Neural cell (in vitro differentiated cells): ENCODE measurements at regions not wholly inside any gene's neighbourhood (a gene's known extent, or its start where the extent isn't known, plus 50 kb on each side); places are given as distances from the start of the nearest gene placed in this dataset.

ENCODE experiments used
- H2AFZ ChIP-seq: fragments of 200-600, 300-800 bp; sonication (generic), shearing (Covaris generic); 2 replicates; pipeline ENCODE4 v1.6.0; 2014; ENCODE audit warnings: low read depth, mild to moderate bottlenecking, antibody characterized with exemption, low read length, moderate library complexity
- H3F3A ChIP-seq: fragments of 200-600 bp; shearing (Covaris generic); 2 replicates; pipeline ENCODE4 v1.6.1; 2016; ENCODE audit warnings: mild to moderate bottlenecking, moderate library complexity, mixed read lengths, antibody characterized with exemption, low read length; ENCODE audit not compliant: insufficient read depth, poor library complexity, severe bottlenecking
- H3K27ac ChIP-seq: fragments of 200-600, 300-800 bp; sonication (generic), shearing (Covaris generic); 2 replicates; pipeline ENCODE4 v1.5.1; 2014; ENCODE audit warnings: mild to moderate bottlenecking, low read length, moderate library complexity
- H3K27me3 ChIP-seq: fragments of 300-800, 200-600 bp; sonication (generic), shearing (Covaris generic); 2 replicates; pipeline ENCODE4 v1.6.0; 2014; ENCODE audit warnings: mild to moderate bottlenecking, low read depth, low read length, moderate library complexity; ENCODE audit not compliant: insufficient read depth
- H3K36me3 ChIP-seq: fragments of 300-800, 200-600 bp; sonication (generic), shearing (Covaris generic); 2 replicates; pipeline ENCODE4 v1.5.1; 2014; ENCODE audit warnings: mild to moderate bottlenecking, antibody characterized with exemption, low read length, moderate library complexity; ENCODE audit not compliant: insufficient read depth
- H3K4me2 ChIP-seq: fragments of 300-800, 200-600 bp; sonication (generic), shearing (Covaris generic); 2 replicates; pipeline ENCODE4 v1.6.0; 2014; ENCODE audit warnings: mild to moderate bottlenecking, low read length
- H3K4me3 ChIP-seq: fragments of 300-800, 200-600 bp; sonication (generic), shearing (Covaris generic); 2 replicates; pipeline ENCODE4 v1.5.1; 2014; ENCODE audit warnings: mild to moderate bottlenecking, low read length, moderate library complexity
- H3K79me2 ChIP-seq: fragments of 200-600 bp; shearing (Covaris generic); replicated peaks from 2 replicates; pipeline ENCODE4 v1.6.0; 2014; ENCODE audit warnings: mild to moderate bottlenecking, low read length, moderate library complexity; ENCODE audit not compliant: insufficient read depth
- H3K9ac ChIP-seq: fragments of 300-800, 200-600 bp; sonication (generic), shearing (Covaris generic); 2 replicates; pipeline ENCODE4 v1.6.1; 2016; ENCODE audit warnings: mild to moderate bottlenecking, low read length, mixed read lengths
- H3K9me2 ChIP-seq: fragments of 200-600 bp; shearing (Covaris generic); 2 replicates; pipeline ENCODE4 v1.6.1; 2016; ENCODE audit warnings: mild to moderate bottlenecking, low read length, mixed read lengths; ENCODE audit not compliant: insufficient read depth
- H3K9me3 ChIP-seq: fragments of 200-600, 300-800 bp; sonication (generic), shearing (Covaris generic); 2 replicates; pipeline ENCODE4 v1.6.1; 2016; ENCODE audit warnings: mild to moderate bottlenecking, mixed run types, low read length, moderate library complexity, mixed read lengths
- H4K20me1 ChIP-seq: fragments of 200-600 bp; shearing (Covaris generic); 2 replicates; pipeline ENCODE4 v1.6.1; 2016; ENCODE audit warnings: mild to moderate bottlenecking, mixed run types; ENCODE audit not compliant: insufficient read depth
- CTCF ChIP-seq: fragments of 450-650 bp; IDR thresholded peaks from 2 replicates; pipeline ENCODE4 v1.5.1; 2014; ENCODE audit warnings: antibody characterized with exemption, mild to moderate bottlenecking, moderate library complexity; ENCODE audit not compliant: poor library complexity, severe bottlenecking
- EP300 ChIP-seq: fragments of 450-650 bp; conservative IDR thresholded peaks from 2 replicates; pipeline ENCODE4 v1.6.1; 2014; ENCODE audit warnings: antibody characterized with exemption, mild to moderate bottlenecking, moderate library complexity; ENCODE audit not compliant: poor library complexity, severe bottlenecking
- EZH2 ChIP-seq: fragments of 200-600, 300-800 bp; shearing (Covaris generic), sonication (generic); IDR thresholded peaks from 2 replicates; pipeline ENCODE4 v1.6.1; 2014; ENCODE audit warnings: antibody characterized with exemption, low read length, borderline replicate concordance, mild to moderate bottlenecking; ENCODE audit not compliant: insufficient read depth, poor library complexity, severe bottlenecking
- MXI1 ChIP-seq: fragments of 450-650 bp; conservative IDR thresholded peaks from 2 replicates; pipeline ENCODE4 v1.6.1; 2014; ENCODE audit warnings: antibody characterized with exemption, mild to moderate bottlenecking; ENCODE audit not compliant: poor library complexity, severe bottlenecking
- POLR2AphosphoS5 ChIP-seq: IDR thresholded peaks from 2 replicates; pipeline ENCODE4 v1.6.1; 2012
- RAD21 ChIP-seq: fragments of 450-650 bp; conservative IDR thresholded peaks from 2 replicates; pipeline ENCODE4 v1.6.1; 2014; ENCODE audit warnings: antibody characterized with exemption, mild to moderate bottlenecking, moderate library complexity
- REST ChIP-seq: IDR thresholded peaks from 2 replicates; pipeline ENCODE4 v1.6.1; 2012; ENCODE audit warnings: borderline replicate concordance
- SMC3 ChIP-seq: fragments of 450-650 bp; conservative IDR thresholded peaks from 2 replicates; pipeline ENCODE4 v1.6.1; 2014; ENCODE audit warnings: antibody characterized with exemption, mild to moderate bottlenecking, moderate library complexity; ENCODE audit not compliant: poor library complexity
- TAF1 ChIP-seq: IDR thresholded peaks from 2 replicates; pipeline ENCODE4 v1.6.1; 2012; ENCODE audit warnings: low read depth

- no peaks in the 10 kb centered on the region for H4K20me1 ChIP-seq
- TF ChIP-seq MXI1 (no peak), EP300 (no peak)
- no peak overlapping the region for H2AFZ ChIP-seq
- H3K9me2 ChIP-seq = no peaks in the 10 kb centered on the region
- H3K4me2 ChIP-seq = no peak overlapping the region
- H3K9me3 ChIP-seq = no peaks in the 10 kb centered on the region
- no peak overlapping the region for H3K4me3 ChIP-seq
- no peak overlapping the region for H3K27ac ChIP-seq
- no peaks in the 10 kb centered on the region for H3K79me2 ChIP-seq
- H3K36me3 ChIP-seq = no peaks in the 10 kb centered on the region
- H3F3A ChIP-seq = peaks cover 9% of the 10 kb centered on the region
- no peaks in the 10 kb centered on the region for H3K27me3 ChIP-seq
- H3K9ac ChIP-seq = no peak overlapping the region
These were observed 357.1 kb upstream of the PROK2 start for GRCh38 chr3:72142028-72142427.

GRCh38 chr3:72141264-72141663, 356.3 kb upstream of the PROK2 start:
- H3K4me2 ChIP-seq = no peak overlapping the region
- H3K9me3 ChIP-seq = no peaks in the 10 kb centered on the region
- H3K27me3 ChIP-seq = no peaks in the 10 kb centered on the region
- H3K9me2 ChIP-seq = no peaks in the 10 kb centered on the region
- no peaks in the 10 kb centered on the region for H3K79me2 ChIP-seq
- H3K36me3 ChIP-seq = no peaks in the 10 kb centered on the region
- peaks cover 9% of the 10 kb centered on the region for H3F3A ChIP-seq
- H3K4me3 ChIP-seq = no peak overlapping the region
- no peak overlapping the region for H3K27ac ChIP-seq
- no peak for TF ChIP-seq CTCF
- no peak for TF ChIP-seq EZH2
- no peak for TF ChIP-seq TAF1
- TF ChIP-seq REST = no peak
- TF ChIP-seq SMC3 = no peak
- no peak for TF ChIP-seq MXI1
- no peak for TF ChIP-seq EP300
- no peak for TF ChIP-seq POLR2AphosphoS5
- no peak for TF ChIP-seq RAD21
- no peak overlapping the region for H3K9ac ChIP-seq
- H2AFZ ChIP-seq = no peak overlapping the region
- no peaks in the 10 kb centered on the region for H4K20me1 ChIP-seq

GRCh38 chr3:72139316-72139715, 354.4 kb upstream of the PROK2 start:
- H3K9me3 ChIP-seq = no peaks in the 10 kb centered on the region
- H3K9ac ChIP-seq = no peak overlapping the region
- no peak overlapping the region for H3K4me3 ChIP-seq
- H3K79me2 ChIP-seq = no peaks in the 10 kb centered on the region
- H3K27me3 ChIP-seq = no peaks in the 10 kb centered on the region
- H3K36me3 ChIP-seq = no peaks in the 10 kb centered on the region
- no peaks in the 10 kb centered on the region for H4K20me1 ChIP-seq
- no peak overlapping the region for H3K4me2 ChIP-seq
- TF ChIP-seq RAD21 (no peak), EZH2 (no peak), CTCF (no peak), REST (no peak), POLR2AphosphoS5 (no peak), EP300 (no peak), MXI1 (no peak), TAF1 (no peak), SMC3 (no peak)
- peaks cover 4% of the 10 kb centered on the region for H3F3A ChIP-seq
- no peaks in the 10 kb centered on the region for H3K9me2 ChIP-seq
- H2AFZ ChIP-seq = no peak overlapping the region
- H3K27ac ChIP-seq = no peak overlapping the region
